HUES6 (cell line): ENCODE measurements at regions not wholly inside any gene's neighbourhood (a gene's known extent, or its start where the extent isn't known, plus 50 kb on each side); places are given as distances from the start of the nearest gene placed in this dataset.

ENCODE experiments used
- H3K27ac ChIP-seq: 2 replicates; pipeline ENCODE4 v1.7.0; 2013; ENCODE audit warnings: low read depth, mild to moderate bottlenecking, low read length, inconsistent platforms
- H3K27me3 ChIP-seq: 2 replicates; pipeline ENCODE4 v1.6.1; 2013; ENCODE audit warnings: low read length; ENCODE audit not compliant: control insufficient read depth, insufficient read depth
- H3K36me3 ChIP-seq: 2 replicates; pipeline ENCODE4 v1.6.1; 2013; ENCODE audit warnings: low read length; ENCODE audit not compliant: control insufficient read depth, insufficient read depth
- H3K4me1 ChIP-seq: 2 replicates; pipeline ENCODE4 v1.6.1; 2013; ENCODE audit warnings: low read length; ENCODE audit not compliant: control insufficient read depth, insufficient read depth
- H3K4me3 ChIP-seq: 2 replicates; pipeline ENCODE4 v1.5.1; 2013; ENCODE audit warnings: low read depth, low read length
- H3K9ac ChIP-seq: one replicate; pipeline ENCODE4 v1.6.1; 2013; ENCODE audit warnings: mild to moderate bottlenecking, low read length
- H3K9me3 ChIP-seq: 2 replicates; pipeline ENCODE4 v1.6.1; 2013; ENCODE audit warnings: low read depth, low read length; ENCODE audit not compliant: control insufficient read depth, insufficient read depth

DNA sequence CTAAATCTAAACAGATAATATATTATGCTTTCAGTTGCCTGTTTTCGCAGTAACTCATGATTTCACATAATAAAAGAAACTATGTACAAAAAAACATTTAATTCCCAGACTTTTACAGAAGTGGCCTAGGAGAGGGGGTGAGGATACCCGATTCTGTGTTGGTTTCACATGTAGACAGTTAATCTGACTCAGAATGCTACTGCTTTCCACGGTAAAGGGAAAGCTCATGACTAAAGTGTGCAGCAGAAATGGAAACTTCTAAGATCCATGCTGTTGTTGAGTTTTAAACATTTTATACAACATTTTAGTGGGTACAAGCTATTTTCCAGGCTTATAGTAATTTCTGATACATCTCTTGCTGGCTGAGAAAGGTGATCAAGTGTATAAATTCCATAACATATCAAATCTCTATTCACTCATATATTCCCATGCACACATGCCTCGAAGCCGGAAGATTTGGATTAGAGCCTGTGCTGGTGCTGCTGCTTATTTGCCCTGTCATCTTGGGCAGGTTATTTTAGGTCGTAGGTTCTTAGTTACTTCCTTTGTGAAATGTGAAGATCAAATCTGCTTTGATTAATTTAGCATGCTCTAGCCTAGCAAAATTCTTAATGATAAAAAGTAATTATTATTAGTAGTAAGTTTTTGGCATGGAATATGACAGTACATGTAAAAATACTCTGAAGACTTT lies 896.7 kb upstream of the MAP3K7 start:
- Histone ChIP-seq H3K27ac (no peak overlapping the region), H3K36me3 (no peaks in the 10 kb centered on the region), H3K4me1 (no peaks in the 10 kb centered on the region), H3K9me3 (no peaks in the 10 kb centered on the region), H3K27me3 (no peaks in the 10 kb centered on the region), H3K9ac (no peak overlapping the region), H3K4me3 (no peak overlapping the region)

GRCh38 chr6:91482498-91482897 lies 895.6 kb upstream of the MAP3K7 start:
- Histone ChIP-seq H3K9me3 (no peaks in the 10 kb centered on the region), H3K27ac (no peak overlapping the region), H3K9ac (no peak overlapping the region), H3K4me1 (no peaks in the 10 kb centered on the region), H3K27me3 (no peaks in the 10 kb centered on the region), H3K36me3 (no peaks in the 10 kb centered on the region), H3K4me3 (no peak overlapping the region)

- Histone ChIP-seq H3K36me3 (no peaks in the 10 kb centered on the region), H3K4me3 (no peak overlapping the region), H3K9ac (no peak overlapping the region), H3K4me1 (peaks cover 7% of the 10 kb centered on the region; the same call in 1 of the 2 replicates), H3K27me3 (no peaks in the 10 kb centered on the region), H3K9me3 (no peaks in the 10 kb centered on the region), H3K27ac (no peak overlapping the region)
Observed at GRCh38 chr6:91480402-91480801, 893.5 kb upstream of the MAP3K7 start.

DNA sequence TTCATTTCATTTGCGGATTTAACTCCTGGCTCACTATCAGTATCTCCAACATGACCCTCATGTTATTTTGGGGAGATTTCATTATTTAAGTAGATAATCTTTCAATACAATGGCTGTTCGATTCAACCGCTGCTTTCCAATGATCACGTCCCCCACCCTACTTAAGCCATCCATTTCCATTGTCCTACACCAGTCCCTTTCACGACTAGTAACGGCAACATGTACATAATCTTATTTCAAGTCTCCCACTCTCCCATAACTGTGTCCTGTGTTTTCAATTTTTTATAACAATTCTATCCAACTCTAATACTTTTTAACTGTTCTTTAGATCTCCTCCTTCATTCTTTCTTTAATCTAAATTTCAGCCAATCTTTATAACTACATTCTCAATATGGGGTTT lies 890.8 kb upstream of the MAP3K7 start:
- H3K9me3 ChIP-seq = no peaks in the 10 kb centered on the region
- H3K27me3 ChIP-seq = no peaks in the 10 kb centered on the region
- H3K27ac ChIP-seq = no peak overlapping the region
- no peak overlapping the region for H3K4me3 ChIP-seq
- H3K4me1 ChIP-seq = peaks cover 7% of the 10 kb centered on the region; the same call in 1 of the 2 replicates
- no peaks in the 10 kb centered on the region for H3K36me3 ChIP-seq
- H3K9ac ChIP-seq = no peak overlapping the region

DNA sequence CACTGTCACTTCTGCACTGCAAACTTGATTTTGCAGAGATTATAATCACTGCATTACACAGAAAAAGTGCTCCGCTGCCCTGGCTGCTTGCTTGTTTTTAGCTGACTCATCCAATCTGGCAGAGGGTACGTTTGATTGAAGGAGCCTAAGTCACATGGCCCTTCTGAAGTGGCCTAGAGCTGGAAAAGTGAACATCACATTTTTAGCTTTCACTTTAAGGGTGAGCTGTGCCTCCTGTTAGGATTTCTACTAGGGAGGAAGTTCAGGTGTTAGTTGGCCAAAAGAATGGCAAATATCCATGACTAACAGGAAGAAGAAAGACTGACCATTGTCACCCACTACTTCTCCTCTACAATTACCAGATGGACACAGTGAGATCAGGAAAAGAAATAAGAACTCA lies 889.1 kb upstream of the MAP3K7 start:
- Histone ChIP-seq H3K4me1 (peaks cover 7% of the 10 kb centered on the region; the same call in 1 of the 2 replicates), H3K9me3 (no peaks in the 10 kb centered on the region), H3K27ac (no peak overlapping the region), H3K4me3 (no peak overlapping the region), H3K9ac (no peak overlapping the region), H3K36me3 (no peaks in the 10 kb centered on the region), H3K27me3 (no peaks in the 10 kb centered on the region)

DNA sequence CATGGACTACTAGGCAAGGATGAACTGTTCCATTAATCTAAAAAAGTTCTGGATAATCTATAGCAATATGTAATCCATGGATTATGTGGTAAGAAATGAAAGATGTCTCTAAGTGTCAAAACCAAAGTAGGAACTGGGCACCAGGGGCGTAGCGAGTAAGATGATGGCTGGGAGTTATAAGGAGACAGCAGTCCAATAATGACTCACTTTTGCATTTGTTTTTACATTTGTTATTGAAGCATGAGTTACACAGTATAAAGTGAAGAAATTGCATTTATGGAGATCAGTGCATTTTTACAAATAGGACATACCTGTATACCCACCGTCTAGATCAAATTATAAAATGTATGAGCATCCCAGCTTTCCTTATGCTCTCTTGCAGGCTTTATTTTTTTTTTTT lies 878.5 kb upstream of the MAP3K7 start:
- no peak overlapping the region for H3K9ac ChIP-seq
- no peaks in the 10 kb centered on the region for H3K27me3 ChIP-seq
- no peaks in the 10 kb centered on the region for H3K9me3 ChIP-seq
- H3K4me1 ChIP-seq = no peaks in the 10 kb centered on the region
- no peak overlapping the region for H3K4me3 ChIP-seq
- H3K27ac ChIP-seq = no peak overlapping the region
- H3K36me3 ChIP-seq = no peaks in the 10 kb centered on the region

DNA sequence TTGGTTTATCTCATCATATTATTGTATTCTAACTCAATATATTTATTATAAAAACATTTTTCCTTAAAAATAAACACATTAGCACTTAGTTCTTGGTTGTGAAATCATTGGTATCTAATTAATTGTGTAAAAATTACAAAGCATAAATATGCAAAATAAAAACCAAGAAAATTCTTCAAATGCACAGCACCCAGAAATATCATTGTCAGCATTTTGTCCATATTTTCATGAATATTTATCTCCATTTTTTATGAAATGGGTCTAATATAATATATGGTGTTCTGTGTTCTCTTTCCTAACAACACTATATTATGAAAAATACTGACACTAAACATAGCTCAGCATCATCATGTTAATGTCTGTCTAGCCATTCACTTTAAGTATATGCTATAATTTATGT lies 877.8 kb upstream of the MAP3K7 start:
- Histone ChIP-seq H3K27ac (no peak overlapping the region), H3K4me3 (no peak overlapping the region), H3K9me3 (no peaks in the 10 kb centered on the region), H3K9ac (no peak overlapping the region), H3K36me3 (no peaks in the 10 kb centered on the region), H3K27me3 (no peaks in the 10 kb centered on the region), H3K4me1 (no peaks in the 10 kb centered on the region)

DNA sequence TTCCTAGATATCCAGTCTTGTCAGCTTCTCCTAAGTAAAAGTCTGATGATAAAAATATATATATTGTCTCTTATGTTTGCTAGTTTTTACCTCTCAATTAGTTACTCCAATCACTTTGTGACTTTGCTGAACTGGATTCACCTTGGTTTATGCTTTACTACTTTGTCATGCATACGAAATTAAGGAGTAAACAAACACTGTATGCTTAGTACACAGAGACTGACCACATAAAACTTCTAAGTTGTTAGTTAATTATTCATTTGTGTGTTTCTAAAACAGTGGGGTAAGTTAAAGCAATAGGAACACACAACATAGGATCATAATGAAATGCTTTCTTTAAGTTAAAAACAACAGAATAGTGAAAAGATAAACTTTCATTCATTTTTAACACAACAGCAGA lies 877.3 kb upstream of the MAP3K7 start:
- H3K36me3 ChIP-seq = no peaks in the 10 kb centered on the region
- H3K9me3 ChIP-seq = no peaks in the 10 kb centered on the region
- H3K27ac ChIP-seq = no peak overlapping the region
- no peaks in the 10 kb centered on the region for H3K4me1 ChIP-seq
- H3K9ac ChIP-seq = no peak overlapping the region
- no peaks in the 10 kb centered on the region for H3K27me3 ChIP-seq
- no peak overlapping the region for H3K4me3 ChIP-seq

GRCh38 chr6:91462241-91462640 lies 875.4 kb upstream of the MAP3K7 start:
- no peak overlapping the region for H3K27ac ChIP-seq

DNA sequence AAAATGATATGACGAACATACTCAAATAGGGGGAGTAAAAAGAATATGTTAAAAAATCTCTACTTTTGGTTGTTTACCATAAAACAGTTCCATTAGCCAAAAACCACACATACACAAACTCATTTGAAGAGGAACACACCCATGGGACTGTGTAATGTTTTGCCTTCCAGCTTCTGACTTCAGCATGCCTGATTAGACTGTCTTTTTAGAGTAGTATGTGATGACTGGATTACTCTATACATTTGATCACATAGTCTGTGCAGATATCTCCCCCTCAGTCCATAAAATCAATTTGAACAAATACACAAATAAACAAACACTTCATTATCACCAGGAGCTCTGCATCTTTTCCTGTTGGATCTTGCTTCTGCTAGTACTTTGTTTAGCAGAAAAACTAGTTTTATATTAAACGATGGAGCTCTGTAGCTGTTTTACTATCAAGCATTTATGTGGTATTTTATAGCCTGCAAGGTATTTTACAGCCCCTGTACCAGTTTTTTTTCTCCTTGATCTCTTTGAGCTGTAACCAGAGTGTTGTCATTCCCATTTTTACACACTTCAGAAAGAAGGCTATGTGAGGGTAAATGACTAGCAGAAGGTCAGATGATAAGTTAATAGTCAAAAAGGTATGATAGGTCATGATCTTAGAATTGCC lies 866.5 kb upstream of the MAP3K7 start:
- H3K9ac ChIP-seq = no peak overlapping the region
- H3K36me3 ChIP-seq = no peaks in the 10 kb centered on the region
- no peak overlapping the region for H3K4me3 ChIP-seq
- H3K27me3 ChIP-seq = no peaks in the 10 kb centered on the region
- H3K27ac ChIP-seq = no peak overlapping the region
- H3K4me1 ChIP-seq = no peaks in the 10 kb centered on the region
- H3K9me3 ChIP-seq = no peaks in the 10 kb centered on the region

More at GRCh38 chr6:91462241-91462640, 875.4 kb upstream of the MAP3K7 start:
- Histone ChIP-seq H3K36me3 (no peaks in the 10 kb centered on the region), H3K9me3 (no peaks in the 10 kb centered on the region), H3K4me1 (no peaks in the 10 kb centered on the region), H3K27me3 (no peaks in the 10 kb centered on the region), H3K9ac (no peak overlapping the region), H3K4me3 (no peak overlapping the region)

DNA sequence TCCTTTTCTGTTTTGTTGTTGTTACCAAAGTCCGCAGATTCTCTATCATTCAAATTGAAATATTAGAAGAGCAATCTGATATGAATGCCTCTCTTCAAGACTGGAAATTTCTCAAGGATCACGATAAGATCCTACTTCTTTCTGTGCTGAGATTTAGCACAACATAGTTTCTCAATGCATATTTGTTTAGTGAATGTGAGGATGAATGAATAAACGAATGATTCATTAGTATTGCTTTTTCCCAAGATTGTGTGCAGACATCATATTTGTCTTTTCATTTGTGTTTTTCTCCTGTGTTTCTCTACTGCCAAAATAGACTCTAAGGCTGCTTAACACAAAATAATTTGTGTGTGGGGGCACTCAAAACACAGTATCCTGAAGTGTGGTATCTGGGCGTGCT lies 862.7 kb upstream of the MAP3K7 start:
- Histone ChIP-seq H3K9me3 (no peaks in the 10 kb centered on the region), H3K27me3 (no peaks in the 10 kb centered on the region), H3K9ac (no peak overlapping the region), H3K27ac (no peak overlapping the region), H3K4me1 (no peaks in the 10 kb centered on the region), H3K36me3 (no peaks in the 10 kb centered on the region), H3K4me3 (no peak overlapping the region)
